Renal cortical epithelial cell (primary cell): ENCODE measurements at regions not wholly inside any gene's neighbourhood (a gene's known extent, or its start where the extent isn't known, plus 50 kb on each side); places are given as distances from the start of the nearest gene placed in this dataset.
"Not testable (repeated sequence)": the region's sequence is repeated elsewhere in the genome, so short reads cannot be mapped to it uniquely, and the experiment has no call there.

Source experiments
- DNase-seq: peaks from one replicate; pipeline ENCODE4 v3.0.0-alpha.2; 2011; ENCODE audit warnings: low read depth

DNA sequence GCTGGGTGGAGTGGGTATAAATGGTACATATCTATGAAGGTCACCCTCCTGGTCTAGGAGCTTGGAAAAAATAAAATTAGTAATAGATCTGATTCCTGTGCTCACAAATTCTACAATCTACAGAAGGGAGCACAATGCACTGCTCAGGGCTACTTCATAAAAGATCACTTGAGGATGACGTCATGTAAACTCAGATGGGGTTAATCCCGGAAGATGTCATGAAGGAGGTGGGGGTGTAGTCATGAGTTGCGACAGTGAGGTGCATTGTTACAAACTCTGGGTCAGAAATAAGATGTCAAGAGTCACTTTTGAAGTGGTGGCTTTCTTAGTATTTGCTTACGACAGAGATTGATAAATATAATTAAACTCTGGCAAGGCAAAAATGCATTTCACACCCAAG is 68.2 kb downstream of the LHX9 start:
- no peak for DNase-seq

GRCh38 chr1:197986817-197987216 is 69.6 kb downstream of the LHX9 start:
- DNase-seq: no peak

DNA sequence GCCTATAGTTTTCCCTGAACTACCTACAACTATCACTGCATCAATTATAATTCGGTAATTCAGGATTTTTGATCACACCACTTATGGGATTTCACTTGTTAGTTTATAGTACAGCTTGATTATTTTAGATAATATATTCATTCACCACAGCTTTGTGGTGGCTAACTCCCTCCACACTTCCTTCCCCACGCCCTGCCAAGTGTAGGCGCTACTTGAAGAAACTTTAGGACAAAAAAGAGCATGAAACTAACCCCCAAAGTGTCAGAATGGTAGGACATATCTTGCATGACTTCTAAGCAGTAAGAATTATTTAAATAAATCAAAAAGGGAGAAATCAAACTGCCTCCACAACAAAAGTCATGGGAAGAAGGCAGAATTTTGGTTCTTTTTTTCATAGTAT is 70.1 kb downstream of the LHX9 start:
- DNase-seq: no peak

GRCh38 chr1:197988581-197988980 is 71.4 kb downstream of the LHX9 start:
- DNase-seq: not testable (repeated sequence)

- DNase-seq: no peak
These were observed 71.9 kb downstream of the LHX9 start for GRCh38 chr1:197989058-197989457.

DNA sequence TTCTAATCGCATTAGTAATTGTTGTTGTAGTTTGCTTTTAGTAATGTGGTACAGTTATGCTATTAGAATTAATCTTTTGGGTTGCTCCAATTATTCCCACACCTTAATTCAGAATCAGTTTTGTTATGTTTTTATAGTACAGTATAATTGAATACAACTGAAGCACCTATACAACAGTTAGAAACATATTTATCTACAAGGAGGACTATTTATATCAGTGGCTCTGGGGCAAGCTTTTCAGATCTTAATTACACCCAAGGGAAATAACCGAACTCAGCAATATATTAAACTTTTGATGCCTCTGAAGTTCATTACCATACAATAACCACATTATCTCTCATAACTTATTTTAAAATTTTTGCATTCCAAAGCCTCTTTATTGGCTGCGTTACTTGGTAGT is 74.4 kb downstream of the LHX9 start:
- no peak for DNase-seq

- peak; percentile 92 for DNase-seq
These were observed 77.8 kb downstream of the LHX9 start for GRCh38 chr1:197994907-197995407.

DNA sequence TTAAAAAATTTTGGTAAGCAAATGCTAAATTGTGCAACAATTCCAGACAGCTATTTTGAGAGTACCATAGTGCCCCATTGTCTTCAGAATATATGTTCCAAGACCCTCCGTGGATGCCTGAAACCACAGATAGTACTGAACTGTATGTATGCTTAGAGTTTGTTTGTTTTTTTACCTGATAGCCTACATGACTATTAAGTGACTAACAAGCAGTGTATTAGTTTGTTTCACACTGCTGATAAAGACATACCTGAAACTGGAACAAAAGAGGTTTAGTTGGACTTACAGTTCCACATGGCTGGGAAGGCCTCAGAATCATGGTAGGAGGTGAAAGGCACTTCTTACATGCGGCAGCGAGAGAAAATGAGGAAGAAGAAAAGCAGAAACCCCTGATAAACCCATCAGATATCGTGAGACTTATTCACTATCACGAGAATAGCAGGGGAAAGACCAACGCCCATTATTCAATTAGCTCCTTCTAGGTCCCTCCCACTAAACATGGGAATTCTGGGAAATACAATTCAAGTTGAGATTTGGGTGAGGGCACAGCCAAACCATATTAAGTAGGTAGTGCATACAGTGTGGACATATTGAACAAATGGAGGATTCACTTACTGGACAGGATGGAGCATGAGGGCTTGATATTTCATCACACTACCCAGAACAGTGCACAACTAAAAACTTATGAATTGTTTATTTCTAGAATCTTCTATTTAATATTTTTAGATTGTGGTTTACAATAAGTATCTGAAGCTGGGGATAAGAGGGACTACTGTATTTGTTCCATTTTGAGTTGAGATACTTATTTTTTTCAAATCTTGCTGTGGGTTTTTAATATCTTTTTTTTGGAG is 78.5 kb downstream of the LHX9 start:
- peak; percentile 55 for DNase-seq

- DNase-seq: not testable (repeated sequence)
These were observed 79.0 kb downstream of the LHX9 start for GRCh38 chr1:197996259-197996512.

GRCh38 chr1:197998110-197998509 is 80.9 kb downstream of the LHX9 start:
- no peak for DNase-seq

DNA sequence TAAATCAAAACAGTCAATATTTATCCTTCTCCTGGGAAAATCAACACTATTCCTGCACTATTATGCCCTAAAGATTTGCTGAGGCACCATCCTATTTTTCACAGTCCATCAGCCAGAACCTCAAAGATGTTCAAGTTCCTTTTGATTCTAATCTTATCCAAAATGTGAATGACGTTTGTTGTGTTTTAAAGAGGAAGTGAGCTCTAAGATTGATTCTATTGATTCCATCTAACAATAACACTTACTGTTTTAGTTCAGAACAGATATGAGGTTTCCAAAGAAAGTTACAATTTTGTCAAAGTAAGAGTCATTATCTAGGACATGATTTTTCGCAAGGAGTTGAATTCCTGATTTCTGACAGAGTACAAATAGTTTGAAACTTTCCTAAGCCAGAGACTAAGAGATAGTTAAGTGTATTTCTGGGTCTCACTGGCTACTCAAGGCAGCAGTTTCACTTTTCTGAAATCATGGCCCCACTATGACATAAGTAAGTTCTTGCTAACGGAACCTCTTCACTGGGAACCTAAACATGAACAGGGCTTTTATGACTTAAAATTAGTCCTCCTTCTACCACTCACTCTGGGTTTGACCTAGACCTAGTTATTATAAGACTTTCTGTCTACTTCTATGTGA is 84.7 kb downstream of the LHX9 start:
- no peak for DNase-seq

GRCh38 chr1:198003468-198003867 is 86.3 kb downstream of the LHX9 start:
- peak; percentile 51 for DNase-seq

GRCh38 chr1:198007011-198007410 is 89.8 kb downstream of the LHX9 start:
- DNase-seq: no peak

- DNase-seq: peak; percentile 29
These were observed 90.8 kb downstream of the LHX9 start for GRCh38 chr1:198007687-198008607.

DNA sequence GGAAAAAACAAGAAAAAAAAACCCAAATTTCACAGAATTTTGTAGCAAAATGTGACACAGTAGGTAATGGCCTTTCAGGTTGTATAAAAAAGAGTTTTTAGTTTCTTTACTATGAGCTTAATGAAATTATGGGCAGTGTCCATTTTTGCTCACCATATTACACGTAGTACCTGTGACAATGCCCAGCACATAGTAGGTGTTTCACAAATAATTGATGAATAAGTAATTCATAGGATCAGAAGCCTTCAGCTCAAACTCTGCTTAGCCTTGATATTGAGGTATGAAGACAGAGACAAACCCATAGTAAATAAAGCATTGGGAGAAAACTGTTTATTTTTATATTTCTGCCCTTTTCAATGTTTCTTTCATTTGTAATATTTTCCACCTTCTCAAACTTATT is 97.2 kb downstream of the LHX9 start:
- DNase-seq: no peak

DNA sequence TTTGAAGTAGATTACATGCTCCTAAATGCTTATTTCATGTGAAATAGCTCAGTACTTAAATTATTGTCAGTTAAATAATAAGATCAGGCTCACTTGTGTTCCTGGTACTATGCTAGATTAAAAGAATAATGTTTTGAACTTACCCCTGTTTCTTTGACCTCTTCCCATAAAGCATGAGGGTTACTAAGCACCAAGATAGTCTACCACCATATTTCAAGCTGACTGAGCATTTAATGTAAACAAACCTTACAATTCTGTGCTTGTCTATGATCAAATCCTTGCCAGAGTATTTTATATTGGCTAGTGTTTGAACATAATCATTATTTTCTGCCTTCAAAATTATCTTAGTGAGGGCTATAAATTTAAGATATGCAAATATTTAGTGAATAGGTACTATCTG is 98.1 kb downstream of the LHX9 start:
- no peak for DNase-seq

DNA sequence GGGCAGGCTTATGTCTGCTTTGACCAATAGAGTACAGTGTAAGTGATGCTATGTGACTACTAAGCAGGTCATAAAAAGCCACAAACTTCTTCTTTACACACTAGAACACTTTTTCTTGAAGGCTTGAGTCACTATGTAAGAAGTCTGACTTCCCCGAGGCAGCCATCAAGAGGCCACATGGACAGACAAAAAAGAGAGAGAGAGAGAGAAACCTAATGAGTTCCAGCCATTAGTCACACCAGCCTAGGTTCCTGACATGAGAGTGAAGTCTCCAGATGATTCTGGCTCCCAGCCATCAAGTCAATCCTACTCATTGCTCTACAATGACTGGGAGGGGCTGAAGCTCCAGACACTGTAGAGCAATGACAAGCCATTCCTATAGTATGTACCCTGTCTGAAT is 101.4 kb downstream of the LHX9 start:
- peak; percentile 95 for DNase-seq

- DNase-seq: no peak
These were observed 102.0 kb downstream of the LHX9 start for GRCh38 chr1:198019126-198019525.

DNA sequence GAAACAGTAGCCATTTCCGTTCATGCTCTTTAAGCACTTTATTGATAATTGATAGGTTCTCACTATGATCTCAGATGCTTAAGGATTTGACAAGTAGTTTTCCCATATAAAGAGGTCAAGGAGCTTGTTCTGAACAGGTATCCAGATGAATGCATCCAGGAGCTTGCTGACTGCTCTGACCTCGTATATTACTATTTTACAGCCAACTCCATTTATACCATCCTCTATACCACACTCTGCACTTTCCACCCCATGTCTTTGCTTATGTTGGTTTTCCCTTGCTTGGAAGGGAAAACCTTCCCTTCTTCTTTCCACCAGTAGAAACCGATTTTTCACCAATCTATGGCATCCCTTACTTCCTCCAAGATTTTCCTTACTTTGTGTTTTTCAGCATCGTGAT is 107.2 kb downstream of the LHX9 start:
- no peak for DNase-seq

- DNase-seq: peak; percentile 43
These were observed 107.6 kb downstream of the LHX9 start for GRCh38 chr1:198024782-198025181.

DNA sequence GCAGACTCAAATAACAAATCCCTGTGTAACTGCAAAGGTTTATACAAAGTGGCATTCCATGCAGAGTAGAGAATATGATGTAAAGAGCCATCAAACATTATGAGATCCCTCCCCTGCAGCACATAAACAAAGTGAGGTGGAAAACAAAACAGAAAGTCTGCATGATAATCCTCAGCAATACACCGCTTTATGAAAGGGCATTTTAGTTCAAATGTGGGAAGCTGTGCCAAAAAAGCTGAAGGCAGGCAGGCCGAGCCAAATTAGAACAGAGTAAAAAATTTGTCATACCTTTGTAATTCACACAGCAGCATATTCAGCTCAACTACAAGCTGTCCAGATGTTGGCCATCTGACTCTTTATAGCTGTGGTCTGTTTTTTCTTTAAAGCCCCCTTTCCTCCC is 113.5 kb downstream of the LHX9 start:
- DNase-seq: no peak

DNA sequence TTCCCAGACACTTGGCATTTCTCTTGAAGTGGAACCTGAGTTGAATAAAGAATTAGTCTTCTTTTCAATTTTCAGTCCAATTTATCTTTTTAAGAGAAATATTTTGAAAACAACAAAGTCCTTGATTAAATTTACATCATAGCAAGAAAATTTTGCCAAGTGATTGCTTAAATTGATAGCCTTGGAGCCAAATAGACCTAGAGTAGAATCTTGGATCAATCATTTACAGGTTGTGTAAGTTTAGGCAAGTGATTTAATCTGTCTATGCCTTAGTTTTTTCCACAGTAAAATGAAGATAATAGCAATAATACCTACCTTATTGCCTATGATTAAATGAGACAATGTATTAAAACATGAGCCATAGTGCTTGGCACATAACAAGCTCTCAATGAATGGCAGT is 113.9 kb downstream of the LHX9 start:
- DNase-seq: peak; percentile 33

DNA sequence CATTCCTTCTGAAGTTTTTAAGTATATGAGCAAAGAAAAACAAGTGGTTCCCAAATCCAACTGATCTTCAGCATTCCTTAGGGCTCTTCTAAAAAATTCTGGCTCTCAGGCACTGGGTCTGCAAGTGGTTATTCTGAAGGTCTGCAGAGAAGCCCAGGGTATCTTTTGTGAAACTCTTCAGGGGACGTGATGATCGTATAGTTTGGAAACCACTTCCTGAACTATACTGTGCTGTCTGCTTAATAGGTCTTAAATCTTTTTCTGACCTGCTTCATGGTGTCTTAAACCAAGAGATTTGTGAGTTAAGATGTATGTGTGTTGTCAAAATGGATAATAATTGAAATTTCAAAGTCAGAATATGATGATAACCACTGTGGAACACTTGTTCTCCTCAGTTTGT is 115.5 kb downstream of the LHX9 start:
- no peak for DNase-seq
